Endodermal cell (in vitro differentiated cells): ENCODE measurements at regions not wholly inside any gene's neighbourhood (a gene's known extent, or its start where the extent isn't known, plus 50 kb on each side); places are given as distances from the start of the nearest gene placed in this dataset.

Experiments
- DNase-seq: peaks from one replicate; pipeline ENCODE4 v3.0.0-alpha.2; 2017
- H3K27ac ChIP-seq: 2 replicates; pipeline ENCODE4 v1.5.1; 2013; ENCODE audit warnings: mild to moderate bottlenecking, low read depth, low read length, moderate library complexity
- H3K27me3 ChIP-seq: 2 replicates; pipeline ENCODE4 v1.6.1; 2013; ENCODE audit warnings: mild to moderate bottlenecking, low read length, moderate library complexity; ENCODE audit not compliant: insufficient read depth, control insufficient read depth, poor library complexity, severe bottlenecking
- H3K36me3 ChIP-seq: 2 replicates; pipeline ENCODE4 v1.7.0; 2013; ENCODE audit warnings: mild to moderate bottlenecking, low read length, moderate library complexity; ENCODE audit not compliant: control insufficient read depth, insufficient read depth
- H3K4me1 ChIP-seq: one replicate; pipeline ENCODE4 v1.7.0; 2013; ENCODE audit warnings: low read length; ENCODE audit not compliant: control insufficient read depth, insufficient read depth
- H3K4me3 ChIP-seq: 2 replicates; pipeline ENCODE4 v1.5.1; 2013; ENCODE audit warnings: mild to moderate bottlenecking, low read length, moderate library complexity
- H3K9ac ChIP-seq: 2 replicates; pipeline ENCODE4 v1.6.1; 2013; ENCODE audit warnings: mild to moderate bottlenecking, low read length, moderate library complexity; ENCODE audit not compliant: poor library complexity, severe bottlenecking; ENCODE audit errors: extremely low read depth
- H3K9me3 ChIP-seq: 2 replicates; pipeline ENCODE4 v1.6.1; 2013; ENCODE audit warnings: mild to moderate bottlenecking, low read length, moderate library complexity; ENCODE audit not compliant: control insufficient read depth
- H3K27ac Mint-ChIP-seq: 2 replicates; pipeline ENCODE4 v1.8.0; 2020; ENCODE audit warnings: mixed read lengths
- H3K27me3 Mint-ChIP-seq: 2 replicates; pipeline ENCODE4 v1.8.0; 2021; ENCODE audit warnings: mild to moderate bottlenecking, mixed read lengths; ENCODE audit not compliant: insufficient read depth
- H3K36me3 Mint-ChIP-seq: 2 replicates; pipeline ENCODE4 v1.8.0; 2020; ENCODE audit warnings: low read depth, mixed read lengths
- H3K4me1 Mint-ChIP-seq: 2 replicates; pipeline ENCODE4 v1.8.0; 2020; ENCODE audit warnings: mixed read lengths
- H3K4me3 Mint-ChIP-seq: 2 replicates; pipeline ENCODE4 v1.8.0; 2020; ENCODE audit warnings: mild to moderate bottlenecking, moderate library complexity, mixed read lengths
- H3K9me3 Mint-ChIP-seq: 2 replicates; pipeline ENCODE4 v1.8.0; 2020; ENCODE audit warnings: mild to moderate bottlenecking, mixed read lengths
- WGBS, 2 experiments: methylation state at CpG; one replicate each; pipeline versions ENCODE4 v1.1.5 to v1.1.7; 2013; ENCODE audit warnings: missing lambda C conversion rate in 2 of 2, mixed read lengths in 1 of 2; ENCODE audit not compliant: insufficient coverage in 1 of 2, insufficient read length in 1 of 2; 5-methylcytosine and 5-hydroxymethylcytosine counted together
- TF ChIP-seq, protein P1 (sequence below): fragments of 200-600 bp; sonication (generic); conservative IDR thresholded peaks from 2 replicates; pipeline ENCODE4 v1.5.0; 2021; ENCODE audit warnings: antibody characterized with exemption, mild to moderate bottlenecking

DNA sequence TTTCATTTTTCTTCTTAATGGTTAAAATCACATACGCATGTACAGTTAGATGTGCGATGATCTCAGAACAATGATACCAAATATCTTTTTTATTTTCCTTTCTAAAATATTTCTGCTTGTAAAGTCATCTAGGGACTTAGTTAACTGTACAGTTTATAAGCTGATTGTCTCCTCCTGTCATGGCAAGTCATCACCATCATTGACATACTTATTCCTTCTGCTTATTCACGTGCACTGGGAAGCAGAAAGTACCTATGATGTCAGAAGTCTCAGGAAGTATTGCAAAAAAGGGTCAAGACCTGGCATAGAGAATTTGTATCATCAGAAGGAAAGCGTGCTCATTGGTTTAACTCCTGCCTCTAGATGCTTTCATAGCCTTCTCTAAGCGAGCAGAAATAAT lies 154.2 kb downstream of the DSC3 start:
- DNase-seq, result no peak
- H3K27ac ChIP-seq, result no peak overlapping the region
- TF ChIP-seq, protein P1, sequence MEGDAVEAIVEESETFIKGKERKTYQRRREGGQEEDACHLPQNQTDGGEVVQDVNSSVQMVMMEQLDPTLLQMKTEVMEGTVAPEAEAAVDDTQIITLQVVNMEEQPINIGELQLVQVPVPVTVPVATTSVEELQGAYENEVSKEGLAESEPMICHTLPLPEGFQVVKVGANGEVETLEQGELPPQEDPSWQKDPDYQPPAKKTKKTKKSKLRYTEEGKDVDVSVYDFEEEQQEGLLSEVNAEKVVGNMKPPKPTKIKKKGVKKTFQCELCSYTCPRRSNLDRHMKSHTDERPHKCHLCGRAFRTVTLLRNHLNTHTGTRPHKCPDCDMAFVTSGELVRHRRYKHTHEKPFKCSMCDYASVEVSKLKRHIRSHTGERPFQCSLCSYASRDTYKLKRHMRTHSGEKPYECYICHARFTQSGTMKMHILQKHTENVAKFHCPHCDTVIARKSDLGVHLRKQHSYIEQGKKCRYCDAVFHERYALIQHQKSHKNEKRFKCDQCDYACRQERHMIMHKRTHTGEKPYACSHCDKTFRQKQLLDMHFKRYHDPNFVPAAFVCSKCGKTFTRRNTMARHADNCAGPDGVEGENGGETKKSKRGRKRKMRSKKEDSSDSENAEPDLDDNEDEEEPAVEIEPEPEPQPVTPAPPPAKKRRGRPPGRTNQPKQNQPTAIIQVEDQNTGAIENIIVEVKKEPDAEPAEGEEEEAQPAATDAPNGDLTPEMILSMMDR, result no peak
- Mint-ChIP-seq H3K9me3 (peaks cover 1% of the 10 kb centered on the region), H3K36me3 (no peaks in the 10 kb centered on the region), H3K27me3 (no peaks in the 10 kb centered on the region), H3K4me1 (peaks cover 9% of the 10 kb centered on the region), H3K27ac (no peak overlapping the region), H3K4me3 (no peak overlapping the region)
- no peaks in the 10 kb centered on the region for H3K36me3 ChIP-seq
- H3K27me3 ChIP-seq, result no peaks in the 10 kb centered on the region
- H3K9ac ChIP-seq, result no peak overlapping the region
- WGBS, 2 experiments, result 87 to 91% methylated on average over 3 to 5 of the region's 5 CpGs
- H3K4me1 ChIP-seq, result peaks cover 3% of the 10 kb centered on the region
- H3K9me3 ChIP-seq, result no peaks in the 10 kb centered on the region
- no peak overlapping the region for H3K4me3 ChIP-seq

DNA sequence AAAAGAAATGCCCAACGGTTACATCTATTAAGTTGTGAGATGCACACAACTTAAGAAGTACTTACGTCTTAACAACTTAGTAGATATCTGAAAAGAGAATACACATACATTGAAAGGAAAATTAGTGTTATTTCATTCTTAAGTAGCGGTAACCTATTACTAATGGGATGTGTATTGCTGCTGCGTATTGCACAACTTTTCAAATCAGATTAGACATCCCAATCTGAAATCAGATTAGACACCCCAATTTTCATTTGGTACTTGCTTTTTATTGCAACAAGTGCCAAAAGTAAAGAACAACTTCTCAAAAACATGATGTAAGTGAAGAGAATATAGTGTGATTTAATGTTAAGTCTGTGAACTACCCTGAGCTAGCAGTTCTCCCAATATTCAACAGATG lies 155.5 kb downstream of the DSC3 start:
- 100% methylated on average over 2 to 4 of the region's 4 CpGs for WGBS, 2 experiments
- DNase-seq, result no peak
- Histone ChIP-seq H3K4me3 (no peak overlapping the region), H3K36me3 (no peaks in the 10 kb centered on the region), H3K9me3 (no peaks in the 10 kb centered on the region), H3K27me3 (no peaks in the 10 kb centered on the region), H3K9ac (no peak overlapping the region), H3K4me1 (peaks cover 3% of the 10 kb centered on the region), H3K27ac (no peak overlapping the region)
- TF ChIP-seq, protein P1, result no peak
- Mint-ChIP-seq H3K27ac (no peak overlapping the region), H3K36me3 (no peaks in the 10 kb centered on the region), H3K4me3 (no peak overlapping the region), H3K27me3 (no peaks in the 10 kb centered on the region), H3K9me3 (peaks cover 5% of the 10 kb centered on the region), H3K4me1 (peaks cover 9% of the 10 kb centered on the region)

DNA sequence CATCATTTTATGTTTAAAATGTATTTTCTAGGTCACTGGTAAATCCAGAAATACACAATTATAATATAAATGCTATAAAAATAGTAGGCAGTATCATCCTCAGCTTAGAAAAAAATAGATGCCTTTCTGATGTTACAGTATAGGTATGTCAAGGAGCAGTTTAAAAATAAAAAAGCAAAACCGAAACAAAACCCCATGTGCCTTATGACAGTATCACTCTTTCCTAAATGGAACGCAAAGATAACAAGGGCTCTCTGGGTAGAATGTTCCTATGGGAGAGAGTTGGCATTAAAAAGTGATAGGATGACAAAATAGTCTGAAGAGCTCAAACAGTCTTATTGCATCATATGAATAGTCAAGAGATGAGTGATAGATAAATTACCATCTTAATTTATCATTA lies 172.1 kb downstream of the DSC3 start:
- peak overlapping the region; percentile 30 for H3K27ac Mint-ChIP-seq

More for the DNA sequence above, 172.1 kb downstream of the DSC3 start:
- no peak for DNase-seq
- H3K27ac ChIP-seq, result no peak overlapping the region
- no peaks in the 10 kb centered on the region for H3K27me3 ChIP-seq
- WGBS, 2 experiments, result 92% methylated on average over 2 of the region's 2 CpGs; no CpG with 5 or more reads in 1 of the 2 experiments
- peaks cover 3% of the 10 kb centered on the region for H3K9me3 Mint-ChIP-seq
- H3K4me1 Mint-ChIP-seq, result no peaks in the 10 kb centered on the region
- no peaks in the 10 kb centered on the region for H3K27me3 Mint-ChIP-seq
- no peak overlapping the region for H3K4me3 ChIP-seq
- no peak overlapping the region for H3K9ac ChIP-seq
- H3K36me3 ChIP-seq, result no peaks in the 10 kb centered on the region
- TF ChIP-seq, protein P1, result no peak
- no peaks in the 10 kb centered on the region for H3K9me3 ChIP-seq
- no peaks in the 10 kb centered on the region for H3K4me1 ChIP-seq
- H3K36me3 Mint-ChIP-seq, result no peaks in the 10 kb centered on the region
- no peak overlapping the region for H3K4me3 Mint-ChIP-seq
